IMR-90 (cell line): ENCODE measurements at regions not wholly inside any gene's neighbourhood (a gene's known extent, or its start where the extent isn't known, plus 50 kb on each side); places are given as distances from the start of the nearest gene placed in this dataset.

ENCODE experiments used
- ATAC-seq: fragments of 200-7000 bp; cut with Tn5 transposase; 2 replicates; pipeline ENCODE4 v1.9.1; 2020; ENCODE audit warnings: low read depth, mild to moderate bottlenecking, moderate library complexity
- BruUV-seq: library from RNA; stranded (reverse); fragments of 400-500 nt; replicated peaks from 2 replicates; lab custom pipeline; 2021; lab: Mats Ljungman, UMichigan
- CTCF ChIA-PET: fragments of 300-600 bp; formaldehyde crosslinking; extraction: SDS; loops from one replicate; lab custom pipeline; 2021; ENCODE audit warnings: antibody characterized with exemption; lab: Yijun Ruan, JAX
- POLR2A ChIA-PET: fragments of 300-600 bp; sonication (Branson Sonifier 250); formaldehyde crosslinking; loops from one replicate; lab custom pipeline; 2022; ENCODE audit warnings: antibody characterized with exemption; ENCODE audit not compliant: unreplicated experiment; lab: Charles Lee
- DNase-seq: peaks from one replicate; pipeline ENCODE4 v3.0.0; 2013
- H2AFZ ChIP-seq: replicated peaks from 2 replicates; pipeline ENCODE3; 2013; ENCODE audit warnings: low read length, mild to moderate bottlenecking; ENCODE audit not compliant: poor library complexity
- H2AK5ac ChIP-seq: 2 replicates; pipeline ENCODE4 v1.6.1; 2013; ENCODE audit warnings: low read depth, low read length, inconsistent platforms
- H2AK9ac ChIP-seq: replicated peaks from 2 replicates; pipeline ENCODE3; 2013; ENCODE audit warnings: mild to moderate bottlenecking, low read depth, low read length, moderate library complexity; ENCODE audit not compliant: poor library complexity
- H2BK120ac ChIP-seq: 2 replicates; pipeline ENCODE4 v1.6.1; 2013; ENCODE audit warnings: low read depth, low read length, inconsistent platforms
- H2BK15ac ChIP-seq: 3 replicates; pipeline ENCODE4 v1.6.1; 2013; ENCODE audit warnings: low read depth, low read length, inconsistent platforms
- H2BK20ac ChIP-seq: 2 replicates; pipeline ENCODE4 v1.6.1; 2013; ENCODE audit warnings: low read depth, mild to moderate bottlenecking, inconsistent platforms, low read length, moderate library complexity
- H2BK5ac ChIP-seq: 2 replicates; pipeline ENCODE4 v1.6.1; 2013; ENCODE audit warnings: mild to moderate bottlenecking, low read depth, low read length, inconsistent platforms; ENCODE audit not compliant: poor library complexity, severe bottlenecking
- H3K14ac ChIP-seq: replicated peaks from 2 replicates; pipeline ENCODE4 v1.6.1; 2013; ENCODE audit warnings: low read depth, low read length, inconsistent platforms
- H3K18ac ChIP-seq: 2 replicates; pipeline ENCODE4 v1.6.1; 2013; ENCODE audit warnings: low read depth, low read length, control low read depth
- H3K23ac ChIP-seq: 2 replicates; pipeline ENCODE4 v1.6.1; 2013; ENCODE audit warnings: low read depth, low read length, inconsistent platforms
- H3K27ac ChIP-seq: 2 replicates; pipeline ENCODE4 v1.5.1; 2013; ENCODE audit warnings: mild to moderate bottlenecking, control low read depth, low read length; ENCODE audit not compliant: insufficient read depth
- H3K27me3 ChIP-seq: 2 replicates; pipeline ENCODE4 v1.6.1; 2013; ENCODE audit warnings: low read length; ENCODE audit not compliant: control insufficient read depth, insufficient read depth
- H3K36me3 ChIP-seq: 2 replicates; pipeline ENCODE4 v1.6.1; 2013; ENCODE audit warnings: low read length, mixed read lengths; ENCODE audit not compliant: control insufficient read depth, insufficient read depth
- H3K4ac ChIP-seq: 2 replicates; pipeline ENCODE4 v1.6.1; 2013; ENCODE audit warnings: low read depth, low read length, inconsistent platforms
- H3K4me1 ChIP-seq: 2 replicates; pipeline ENCODE4 v1.6.1; 2013; ENCODE audit warnings: low read length, mixed read lengths; ENCODE audit not compliant: control insufficient read depth, insufficient read depth
- H3K4me2 ChIP-seq: 2 replicates; pipeline ENCODE4 v1.6.1; 2013; ENCODE audit warnings: low read depth, mild to moderate bottlenecking, control low read depth, low read length, moderate library complexity
- H3K4me3 ChIP-seq: 2 replicates; pipeline ENCODE4 v1.5.1; 2013; ENCODE audit warnings: low read depth, mild to moderate bottlenecking, control low read depth, low read length, moderate library complexity; ENCODE audit not compliant: insufficient read depth
- H3K56ac ChIP-seq: 2 replicates; pipeline ENCODE4 v1.6.1; 2013; ENCODE audit warnings: low read length, inconsistent platforms; ENCODE audit not compliant: insufficient read depth; ENCODE audit errors: extremely low read depth
- H3K79me1 ChIP-seq, 2 experiments: 2 replicates each; pipeline ENCODE4 v1.6.1; 2013; ENCODE audit warnings: low read length in 2 of 2, inconsistent platforms in 1 of 2, low read depth in 1 of 2
- H3K9ac ChIP-seq: 2 replicates; pipeline ENCODE4 v1.6.1; 2013; ENCODE audit warnings: low read depth, low read length, control low read depth
- H3K9me1 ChIP-seq: 2 replicates; pipeline ENCODE4 v1.6.1; 2013; ENCODE audit warnings: low read length, inconsistent platforms; ENCODE audit not compliant: insufficient read depth
- H3K9me3 ChIP-seq: 2 replicates; pipeline ENCODE4 v1.6.1; 2013; ENCODE audit warnings: low read length; ENCODE audit not compliant: control insufficient read depth, insufficient read depth
- H4K20me1 ChIP-seq: 2 replicates; pipeline ENCODE4 v1.6.1; 2013; ENCODE audit warnings: low read length, inconsistent platforms; ENCODE audit not compliant: insufficient read depth
- H4K5ac ChIP-seq: 2 replicates; pipeline ENCODE4 v1.6.1; 2013; ENCODE audit warnings: mild to moderate bottlenecking, low read depth, low read length, control low read depth
- H4K8ac ChIP-seq, 2 experiments: 2 replicates each; pipeline ENCODE4 v1.6.1; 2013; ENCODE audit warnings: low read depth in 2 of 2, low read length in 2 of 2, control low read depth in 1 of 2, inconsistent platforms in 1 of 2
- H4K91ac ChIP-seq: 2 replicates; pipeline ENCODE4 v1.6.1; 2013; ENCODE audit warnings: low read depth, low read length, inconsistent platforms; ENCODE audit not compliant: insufficient read depth
- BHLHE40 ChIP-seq: fragments of 150-350 bp; IDR thresholded peaks from 2 replicates; pipeline ENCODE4 v1.6.1; 2016; ENCODE audit warnings: mild to moderate bottlenecking, low read depth, low read length
- CEBPB ChIP-seq: IDR thresholded peaks from 2 replicates; pipeline ENCODE4 v1.6.1; 2012; ENCODE audit warnings: low read depth, low read length, improper control_type of control experiment
- CHD1 ChIP-seq: IDR thresholded peaks from 2 replicates; pipeline ENCODE4 v1.6.1; 2012; ENCODE audit warnings: low read depth, low read length, improper control_type of control experiment
- FOS ChIP-seq: fragments of 150-350 bp; IDR thresholded peaks from 2 replicates; pipeline ENCODE4 v1.6.1; 2016; ENCODE audit warnings: low read depth, low read length
- MAFK ChIP-seq: IDR thresholded peaks from 2 replicates; pipeline ENCODE4 v1.6.1; 2012; ENCODE audit warnings: low read depth, low read length, improper control_type of control experiment
- MAZ ChIP-seq: IDR thresholded peaks from 2 replicates; pipeline ENCODE4 v1.6.1; 2012; ENCODE audit warnings: low read depth, mild to moderate bottlenecking, low read length, improper control_type of control experiment, moderate library complexity, borderline replicate concordance
- MXI1 ChIP-seq: IDR thresholded peaks from 2 replicates; pipeline ENCODE4 v1.6.1; 2012; ENCODE audit warnings: low read depth, mild to moderate bottlenecking, low read length, moderate library complexity, borderline replicate concordance
- NFE2L2 ChIP-seq: fragments of 150-350 bp; IDR thresholded peaks from 2 replicates; pipeline ENCODE4 v1.6.1; 2016; ENCODE audit warnings: low read depth, mild to moderate bottlenecking, low read length
- POLR2A ChIP-seq: IDR thresholded peaks from 2 replicates; pipeline ENCODE4 v1.6.1; 2012; ENCODE audit warnings: mild to moderate bottlenecking, low read depth, low read length
- RAD21 ChIP-seq: IDR thresholded peaks from 2 replicates; pipeline ENCODE4 v1.6.1; 2012; ENCODE audit warnings: low read length, improper control_type of control experiment
- RCOR1 ChIP-seq: IDR thresholded peaks from 2 replicates; pipeline ENCODE4 v1.6.1; 2012; ENCODE audit warnings: mild to moderate bottlenecking, low read length, improper control_type of control experiment; ENCODE audit not compliant: insufficient replicate concordance
- RFX5 ChIP-seq: IDR thresholded peaks from 2 replicates; pipeline ENCODE4 v1.8.0; 2012; ENCODE audit warnings: low read depth, mild to moderate bottlenecking, low read length, moderate library complexity
- SMC3 ChIP-seq: fragments of 150-350 bp; IDR thresholded peaks from 2 replicates; pipeline ENCODE4 v1.6.1; 2016; ENCODE audit warnings: low read depth, mild to moderate bottlenecking, antibody characterized with exemption, low read length, moderate library complexity
- WGBS, 2 experiments: methylation state at CpG; one replicate each; pipeline versions ENCODE4 v1.1.5 to v1.1.7; 2013; ENCODE audit warnings: missing lambda C conversion rate in 2 of 2; ENCODE audit not compliant: insufficient read length in 1 of 2; ENCODE audit errors: extremely low coverage in 2 of 2; 5-methylcytosine and 5-hydroxymethylcytosine counted together
- dilution Hi-C: fragments of 300-500 bp; cut with HindIII; formaldehyde crosslinking; loops from one replicate; pipeline ENCODE4 v1.14.3; 2018; ENCODE audit warnings: low sequenced_read_pairs; ENCODE audit not compliant: unreplicated experiment
- in situ Hi-C: fragments of 300-500 bp; cut with MboI; formaldehyde crosslinking; loops from 3 replicates; pipeline ENCODE4 v1.14.3; 2019; ENCODE audit warnings: low sequenced_read_pairs, inconsistent platforms, mixed read lengths
- intact Hi-C: fragments of 100-400 bp; cut with micrococcal nuclease; formaldehyde crosslinking; loops from 2 replicates; pipeline ENCODE4 v1.10.0; 2022
- TF ChIP-seq, protein P1 (sequence below): fragments of 150-350 bp; IDR thresholded peaks from 2 replicates; pipeline ENCODE4 v1.6.1; 2017; ENCODE audit warnings: mild to moderate bottlenecking, antibody characterized with exemption, low read length, low read depth
- TF ChIP-seq, protein P2 (sequence below): fragments of 150-350 bp; IDR thresholded peaks from 2 replicates; pipeline ENCODE4 v1.6.1; 2016; ENCODE audit warnings: low read depth, mild to moderate bottlenecking, low read length, moderate library complexity, borderline replicate concordance
- TF ChIP-seq, protein P3 (sequence below): conservative IDR thresholded peaks from 2 replicates; pipeline ENCODE4 v1.5.1; 2012; ENCODE audit warnings: mild to moderate bottlenecking, low read depth, low read length, improper control_type of control experiment

DNA sequence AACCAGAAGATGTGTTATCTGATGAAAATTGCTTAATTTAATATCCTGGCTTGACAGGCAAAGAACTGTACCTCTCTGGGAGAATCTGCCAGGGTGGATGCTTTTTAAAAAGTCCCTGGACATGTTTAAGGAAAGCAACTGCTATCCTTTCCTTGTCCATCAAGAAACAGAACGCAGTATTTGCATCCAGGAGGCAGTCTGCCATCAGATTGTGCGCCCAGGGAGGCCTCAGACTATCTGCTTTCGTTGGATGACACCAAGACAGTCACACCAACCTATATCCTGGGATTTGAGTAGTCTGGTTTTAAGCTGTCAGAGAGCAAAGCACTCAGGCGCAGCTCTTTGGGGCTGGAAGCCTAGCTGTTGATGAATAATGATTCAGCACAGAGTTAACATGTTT lies 121.9 kb downstream of the TBX5 start:
- CTCF ChIA-PET: interaction anchor here (0.6 kb wide), 1 partner anchor 34 kb away, joined by 3 read pairs; no protein-coding TSS in a partner anchor
- no peak overlapping the region for H3K18ac ChIP-seq
- no peak overlapping the region for H2AK9ac ChIP-seq
- in situ Hi-C loops (no loop called here), intact Hi-C loops (no loop called here), dilution Hi-C loops (no loop called here)
- no peak overlapping the region for H3K9ac ChIP-seq
- no peak overlapping the region for H2BK15ac ChIP-seq
- H2BK20ac ChIP-seq: no peak overlapping the region
- no peak overlapping the region for H3K14ac ChIP-seq
- H3K9me3 ChIP-seq: no peaks in the 10 kb centered on the region
- POLR2A ChIA-PET: no interaction called here
- H3K9me1 ChIP-seq: no peaks in the 10 kb centered on the region
- H2AFZ ChIP-seq: no peak overlapping the region
- TF ChIP-seq MAFK (no peak), BHLHE40 (no peak), CHD1 (no peak), CEBPB (no peak), RAD21 (no peak), FOS (no peak), RCOR1 (no peak), NFE2L2 (no peak), RFX5 (no peak), MAZ (no peak), POLR2A (no peak), MXI1 (no peak), SMC3 (no peak)
- TF ChIP-seq, protein P1, sequence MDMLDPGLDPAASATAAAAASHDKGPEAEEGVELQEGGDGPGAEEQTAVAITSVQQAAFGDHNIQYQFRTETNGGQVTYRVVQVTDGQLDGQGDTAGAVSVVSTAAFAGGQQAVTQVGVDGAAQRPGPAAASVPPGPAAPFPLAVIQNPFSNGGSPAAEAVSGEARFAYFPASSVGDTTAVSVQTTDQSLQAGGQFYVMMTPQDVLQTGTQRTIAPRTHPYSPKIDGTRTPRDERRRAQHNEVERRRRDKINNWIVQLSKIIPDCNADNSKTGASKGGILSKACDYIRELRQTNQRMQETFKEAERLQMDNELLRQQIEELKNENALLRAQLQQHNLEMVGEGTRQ: no peak
- TF ChIP-seq, protein P2, sequence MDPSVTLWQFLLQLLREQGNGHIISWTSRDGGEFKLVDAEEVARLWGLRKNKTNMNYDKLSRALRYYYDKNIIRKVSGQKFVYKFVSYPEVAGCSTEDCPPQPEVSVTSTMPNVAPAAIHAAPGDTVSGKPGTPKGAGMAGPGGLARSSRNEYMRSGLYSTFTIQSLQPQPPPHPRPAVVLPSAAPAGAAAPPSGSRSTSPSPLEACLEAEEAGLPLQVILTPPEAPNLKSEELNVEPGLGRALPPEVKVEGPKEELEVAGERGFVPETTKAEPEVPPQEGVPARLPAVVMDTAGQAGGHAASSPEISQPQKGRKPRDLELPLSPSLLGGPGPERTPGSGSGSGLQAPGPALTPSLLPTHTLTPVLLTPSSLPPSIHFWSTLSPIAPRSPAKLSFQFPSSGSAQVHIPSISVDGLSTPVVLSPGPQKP: no peak
- TF ChIP-seq, protein P3, sequence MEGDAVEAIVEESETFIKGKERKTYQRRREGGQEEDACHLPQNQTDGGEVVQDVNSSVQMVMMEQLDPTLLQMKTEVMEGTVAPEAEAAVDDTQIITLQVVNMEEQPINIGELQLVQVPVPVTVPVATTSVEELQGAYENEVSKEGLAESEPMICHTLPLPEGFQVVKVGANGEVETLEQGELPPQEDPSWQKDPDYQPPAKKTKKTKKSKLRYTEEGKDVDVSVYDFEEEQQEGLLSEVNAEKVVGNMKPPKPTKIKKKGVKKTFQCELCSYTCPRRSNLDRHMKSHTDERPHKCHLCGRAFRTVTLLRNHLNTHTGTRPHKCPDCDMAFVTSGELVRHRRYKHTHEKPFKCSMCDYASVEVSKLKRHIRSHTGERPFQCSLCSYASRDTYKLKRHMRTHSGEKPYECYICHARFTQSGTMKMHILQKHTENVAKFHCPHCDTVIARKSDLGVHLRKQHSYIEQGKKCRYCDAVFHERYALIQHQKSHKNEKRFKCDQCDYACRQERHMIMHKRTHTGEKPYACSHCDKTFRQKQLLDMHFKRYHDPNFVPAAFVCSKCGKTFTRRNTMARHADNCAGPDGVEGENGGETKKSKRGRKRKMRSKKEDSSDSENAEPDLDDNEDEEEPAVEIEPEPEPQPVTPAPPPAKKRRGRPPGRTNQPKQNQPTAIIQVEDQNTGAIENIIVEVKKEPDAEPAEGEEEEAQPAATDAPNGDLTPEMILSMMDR: no peak
- no CpG with 5 or more reads among the region's 4 CpGs for WGBS, 2 experiments
- DNase-seq (no peak), ATAC-seq (no peak)
- no peak overlapping the region for H2BK5ac ChIP-seq
- no peak overlapping the region for H4K5ac ChIP-seq
- no peak overlapping the region for H3K56ac ChIP-seq
- H3K23ac ChIP-seq: no peak overlapping the region
- H3K27me3 ChIP-seq: peaks cover 29% of the 10 kb centered on the region
- H4K91ac ChIP-seq: no peak overlapping the region
- no peak overlapping the region for H3K4me3 ChIP-seq
- H3K36me3 ChIP-seq: no peaks in the 10 kb centered on the region
- no peak overlapping the region for H3K4ac ChIP-seq
- no TSS peak for BruUV-seq
- H2BK120ac ChIP-seq: no peak overlapping the region
- H2AK5ac ChIP-seq: no peak overlapping the region
- H3K4me2 ChIP-seq: no peak overlapping the region
- H3K27ac ChIP-seq: no peak overlapping the region
- H3K79me1 ChIP-seq: no peaks in the 10 kb centered on the region
- no peaks in the 10 kb centered on the region for H3K4me1 ChIP-seq
- H4K8ac ChIP-seq: no peak overlapping the region
- H4K20me1 ChIP-seq: no peaks in the 10 kb centered on the region
